HG02970 (cell line): ENCODE measurements at regions not wholly inside any gene's neighbourhood (a gene's known extent, or its start where the extent isn't known, plus 50 kb on each side); places are given as distances from the start of the nearest gene placed in this dataset.

Experiments used
- ATAC-seq: cut with Tn5 transposase; IDR thresholded peaks from one replicate; pipeline ENCODE4 v1.9.1; 2021; ENCODE audit warnings: mild to moderate bottlenecking, moderate library complexity, moderate number of reproducible peaks; ENCODE audit not compliant: unreplicated experiment, low FRiP score

- no peak for ATAC-seq
Observed at GRCh38 chr11:110764485-110764884, 52.2 kb upstream of the ARHGAP20 start.

- ATAC-seq: no peak
Observed at GRCh38 chr11:110763249-110764011, 51.2 kb upstream of the ARHGAP20 start.

- ATAC-seq: no peak
Observed at GRCh38 chr11:110762590-110762989, 50.4 kb upstream of the ARHGAP20 start.
